Body of pancreas (tissue), 4 donors: ENCODE measurements at regions not wholly inside any gene's neighbourhood (a gene's known extent, or its start where the extent isn't known, plus 50 kb on each side); places are given as distances from the start of the nearest gene placed in this dataset.

ENCODE experiments used
- ATAC-seq: fragments of 150-250 bp; one replicate; pipeline ENCODE4 v1.9.1; 2016
- DNase-seq, 4 donors: peaks; one replicate each; pipeline ENCODE4 v3.0.0-alpha.2; 2019
- H3K27ac ChIP-seq, 4 donors: fragments of 200-600 bp; sonication (generic); 1 replicate in 3 of 4; 2 replicates in 1 of 4; pipeline versions ENCODE4 v1.5.1 to v1.6.1; 2016 to 2019; ENCODE audit warnings: mild to moderate bottlenecking in 1 of 4, mixed read lengths in 1 of 4, moderate library complexity in 1 of 4
- H3K27me3 ChIP-seq, 2 donors: fragments of 200-600 bp; sonication (generic); one replicate each; pipeline ENCODE4 v1.6.0; 2016; ENCODE audit warnings: mild to moderate bottlenecking in 1 of 2
- H3K36me3 ChIP-seq, 2 donors: fragments of 200-600 bp; sonication (generic); replicated peaks in 1 of 2; 2 replicates each; pipeline ENCODE4 v1.5.1; 2016; ENCODE audit warnings: low read depth in 2 of 2; ENCODE audit not compliant: insufficient read depth in 1 of 2
- H3K4me1 ChIP-seq: fragments of 200-600 bp; sonication (generic); one replicate; pipeline ENCODE4 v1.6.0; 2016
- H3K4me3 ChIP-seq, 2 donors: fragments of 200-600 bp; sonication (generic); 1 replicate in 1 of 2; 2 replicates in 1 of 2; pipeline ENCODE4 v1.5.1; 2016 to 2019
- H3K9me3 ChIP-seq, 3 donors: fragments of 200-600 bp; sonication (generic); 1 replicate in 2 of 3; 2 replicates in 1 of 3; pipeline ENCODE4 v1.5.1; 2016
- POLR2A ChIP-seq, 3 donors: fragments of 450-650 bp; IDR thresholded peaks; one replicate each; pipeline ENCODE4 v1.6.1; 2016; ENCODE audit warnings: antibody characterized with exemption in 3 of 3, mild to moderate bottlenecking in 2 of 3
- WGBS, 2 donors: methylation state at CpG; one replicate each; pipeline ENCODE4 v1.1.5; 2017; 5-methylcytosine and 5-hydroxymethylcytosine counted together
- intact Hi-C: fragments of 100-400 bp; cut with DNase I; formaldehyde crosslinking; loops from one replicate; pipeline ENCODE4 v1.15.1; 2023
- TF ChIP-seq, protein P1 (sequence below), 7 experiments: fragments of 450-650 bp in 4 of 7; fragments of 200-600 bp in 3 of 7; sonication (generic) in 3 of 7; IDR thresholded peaks; one replicate each; pipeline ENCODE4 v1.5.1; 2016 to 2019; ENCODE audit warnings: antibody characterized with exemption in 7 of 7

DNA sequence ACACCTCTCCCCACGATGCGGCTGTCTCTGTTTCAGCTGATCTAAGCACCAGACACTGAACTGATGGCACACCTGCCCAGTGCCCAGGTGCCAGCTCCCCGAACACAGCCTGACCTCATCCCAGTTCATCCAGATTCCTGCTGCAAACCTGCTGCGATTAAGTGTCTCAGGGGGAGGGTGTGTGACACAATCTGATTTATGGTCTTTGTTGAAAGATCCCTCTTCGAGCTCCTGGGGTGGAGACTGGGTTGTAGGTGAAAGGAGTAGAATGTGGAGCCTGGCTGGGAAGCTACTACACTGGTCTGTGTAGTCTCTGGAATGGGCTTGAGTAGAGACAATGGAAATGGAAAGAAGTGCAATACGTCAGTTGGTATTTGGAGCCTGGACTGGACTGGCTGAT is 390.3 kb downstream of the SHANK2 start:
- 66 to 74% methylated on average over 6 of the region's 6 CpGs for WGBS, 2 donors

DNA sequence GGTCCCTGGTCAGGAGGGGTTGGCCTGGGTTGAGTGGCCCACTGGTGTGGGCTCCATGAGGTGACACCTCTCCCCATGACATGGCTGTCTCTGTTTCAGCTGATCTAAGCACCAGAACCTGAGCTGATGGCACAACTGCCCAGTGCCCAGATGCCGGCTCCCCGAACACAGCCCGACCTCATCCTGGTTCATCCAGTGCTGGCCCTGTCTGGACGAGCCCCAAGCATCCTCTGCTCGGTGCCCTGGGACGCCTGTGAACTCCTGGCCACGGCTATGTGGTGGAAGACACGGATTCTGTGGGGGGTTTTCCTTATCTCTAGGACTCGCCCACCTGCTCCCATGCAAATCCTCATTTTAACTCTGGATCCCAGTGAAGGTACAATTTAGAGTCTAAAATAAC is 389.2 kb downstream of the SHANK2 start:
- no peaks in the 10 kb centered on the region for H3K9me3 ChIP-seq
- H3K27me3 ChIP-seq = no peaks in the 10 kb centered on the region
- no peak overlapping the region for H3K27ac ChIP-seq
- H3K4me3 ChIP-seq = no peak overlapping the region
- ATAC-seq = no peak
- TF ChIP-seq, protein P1, sequence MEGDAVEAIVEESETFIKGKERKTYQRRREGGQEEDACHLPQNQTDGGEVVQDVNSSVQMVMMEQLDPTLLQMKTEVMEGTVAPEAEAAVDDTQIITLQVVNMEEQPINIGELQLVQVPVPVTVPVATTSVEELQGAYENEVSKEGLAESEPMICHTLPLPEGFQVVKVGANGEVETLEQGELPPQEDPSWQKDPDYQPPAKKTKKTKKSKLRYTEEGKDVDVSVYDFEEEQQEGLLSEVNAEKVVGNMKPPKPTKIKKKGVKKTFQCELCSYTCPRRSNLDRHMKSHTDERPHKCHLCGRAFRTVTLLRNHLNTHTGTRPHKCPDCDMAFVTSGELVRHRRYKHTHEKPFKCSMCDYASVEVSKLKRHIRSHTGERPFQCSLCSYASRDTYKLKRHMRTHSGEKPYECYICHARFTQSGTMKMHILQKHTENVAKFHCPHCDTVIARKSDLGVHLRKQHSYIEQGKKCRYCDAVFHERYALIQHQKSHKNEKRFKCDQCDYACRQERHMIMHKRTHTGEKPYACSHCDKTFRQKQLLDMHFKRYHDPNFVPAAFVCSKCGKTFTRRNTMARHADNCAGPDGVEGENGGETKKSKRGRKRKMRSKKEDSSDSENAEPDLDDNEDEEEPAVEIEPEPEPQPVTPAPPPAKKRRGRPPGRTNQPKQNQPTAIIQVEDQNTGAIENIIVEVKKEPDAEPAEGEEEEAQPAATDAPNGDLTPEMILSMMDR (IDR thresholded peaks at IDR 0.05) = no peak
- no peak for TF ChIP-seq POLR2A (IDR thresholded peaks at IDR 0.05)
- H3K4me1 ChIP-seq = no peaks in the 10 kb centered on the region
- no peak for DNase-seq
- H3K36me3 ChIP-seq = no peaks in the 10 kb centered on the region
- intact Hi-C loops = no loop called here
- WGBS, 2 donors = 81 to 96% methylated on average over 8 to 9 of the region's 9 CpGs

More for the DNA sequence above, 390.3 kb downstream of the SHANK2 start:
- Histone ChIP-seq H3K4me3 (no peak overlapping the region), H3K9me3 (no peaks in the 10 kb centered on the region), H3K4me1 (no peaks in the 10 kb centered on the region), H3K27me3 (no peaks in the 10 kb centered on the region), H3K36me3 (no peaks in the 10 kb centered on the region), H3K27ac (no peak overlapping the region)
- no peak for TF ChIP-seq POLR2A (IDR thresholded peaks at IDR 0.05)
- TF ChIP-seq, protein P1 (IDR thresholded peaks at IDR 0.05) = no peak
- DNase-seq (no peak), ATAC-seq (no peak)
- intact Hi-C loops = no loop called here

DNA sequence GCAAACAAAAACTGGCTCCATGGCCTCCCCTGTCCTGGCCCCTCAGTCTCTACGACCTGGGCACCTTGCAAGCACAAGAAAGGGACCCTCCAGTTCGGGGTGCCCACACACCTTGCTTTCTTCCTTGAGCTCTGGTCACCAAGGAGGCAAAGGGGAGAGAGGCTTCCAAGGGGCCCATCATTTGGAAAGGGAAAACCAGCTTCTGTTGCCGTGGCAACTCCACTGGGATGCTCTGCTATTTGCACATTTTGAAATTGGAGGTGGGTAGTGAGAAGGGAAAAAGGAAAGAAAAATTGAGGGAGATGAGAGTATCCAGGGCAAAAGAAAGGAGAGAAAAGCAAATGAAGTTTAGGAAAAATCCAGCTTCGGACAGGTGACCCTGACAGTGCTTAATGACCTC is 388.4 kb downstream of the SHANK2 start:
- no peak overlapping the region for H3K4me3 ChIP-seq
- H3K36me3 ChIP-seq = no peaks in the 10 kb centered on the region
- intact Hi-C loops = no loop called here
- no peak overlapping the region for H3K27ac ChIP-seq
- no peak for TF ChIP-seq POLR2A (IDR thresholded peaks at IDR 0.05)
- TF ChIP-seq, protein P1 (IDR thresholded peaks at IDR 0.05) = no peak
- ATAC-seq (no peak), DNase-seq (no peak)
- no peaks in the 10 kb centered on the region for H3K27me3 ChIP-seq
- H3K4me1 ChIP-seq = no peaks in the 10 kb centered on the region
- 80 to 88% methylated on average over 4 of the region's 4 CpGs for WGBS, 2 donors
- H3K9me3 ChIP-seq = no peaks in the 10 kb centered on the region

DNA sequence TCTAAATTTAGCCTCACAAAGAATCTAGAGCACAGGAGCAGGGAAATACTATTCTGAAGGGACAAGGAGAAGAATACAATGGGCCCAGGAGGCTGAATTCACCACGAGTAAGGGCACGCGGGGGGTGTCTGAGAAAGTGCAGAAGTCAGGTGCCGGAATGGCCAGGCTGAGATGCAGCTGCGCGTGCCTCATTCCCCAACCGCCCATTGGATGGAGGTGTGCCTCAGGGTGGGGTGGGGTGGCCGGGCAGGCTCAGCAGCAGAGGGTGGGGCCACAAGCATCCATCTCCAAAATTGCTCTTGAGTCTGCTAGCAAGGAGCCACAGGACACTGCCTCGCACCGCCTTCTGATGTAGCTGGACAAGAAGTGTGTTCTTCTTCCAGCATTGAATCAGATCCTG is 387.0 kb downstream of the SHANK2 start:
- no peak for TF ChIP-seq POLR2A (IDR thresholded peaks at IDR 0.05)
- TF ChIP-seq, protein P1 (IDR thresholded peaks at IDR 0.05) = no peak
- no peak for ATAC-seq
- no peak overlapping the region for H3K27ac ChIP-seq
- WGBS, 2 donors = 90 to 95% methylated on average over 10 of the region's 10 CpGs
- DNase-seq = no peak
- H3K36me3 ChIP-seq = no peaks in the 10 kb centered on the region
- H3K4me1 ChIP-seq = no peaks in the 10 kb centered on the region
- intact Hi-C loops = no loop called here
- H3K9me3 ChIP-seq = no peaks in the 10 kb centered on the region
- no peak overlapping the region for H3K4me3 ChIP-seq
- no peaks in the 10 kb centered on the region for H3K27me3 ChIP-seq

DNA sequence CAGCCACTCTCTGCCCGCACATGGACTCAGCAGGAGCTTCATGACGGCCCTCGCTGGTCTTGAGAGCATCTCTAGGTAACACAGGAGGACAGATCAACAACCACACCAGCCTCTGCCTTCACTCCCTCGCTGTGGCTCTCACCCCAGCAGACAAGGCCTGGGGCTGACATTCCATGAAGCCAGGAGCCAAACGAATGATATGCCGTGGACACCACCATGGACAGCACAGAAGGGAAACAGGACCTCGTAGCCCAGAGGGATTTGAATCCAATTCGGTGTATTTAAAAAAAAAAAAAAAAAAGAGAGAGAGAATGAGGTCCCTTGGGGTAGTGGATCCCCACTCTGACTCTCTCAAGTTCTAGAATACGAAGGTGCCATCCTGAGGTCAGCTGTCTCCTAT is 385.5 kb downstream of the SHANK2 start:
- Histone ChIP-seq H3K4me1 (no peaks in the 10 kb centered on the region), H3K4me3 (no peak overlapping the region), H3K27ac (no peak overlapping the region), H3K36me3 (no peaks in the 10 kb centered on the region), H3K27me3 (no peaks in the 10 kb centered on the region), H3K9me3 (no peaks in the 10 kb centered on the region)
- DNase-seq (no peak), ATAC-seq (no peak)
- 79 to 88% methylated on average over 9 of the region's 9 CpGs for WGBS, 2 donors
- intact Hi-C loops = no loop called here
- TF ChIP-seq, protein P1 (IDR thresholded peaks at IDR 0.05) = no peak
- no peak for TF ChIP-seq POLR2A (IDR thresholded peaks at IDR 0.05)
